ENCODE measurements at regions not wholly inside any gene's neighbourhood (a gene's known extent, or its start where the extent isn't known, plus 50 kb on each side); places are given as distances from the start of the nearest gene placed in this dataset.
"Not testable (repeated sequence)": the region's sequence is repeated elsewhere in the genome, so short reads cannot be mapped to it uniquely, and the experiment has no call there.

GRCh38 chr3:80655216-80655615 lies 887.4 kb upstream of the ROBO1 start:
- no peak for DNase-seq (ENCODE audit: low read depth)
- H3K4me3 ChIP-seq (ENCODE audit: control insufficient read depth, low read depth, low read length) = no peak overlapping the region
- TF ChIP-seq, protein P1, sequence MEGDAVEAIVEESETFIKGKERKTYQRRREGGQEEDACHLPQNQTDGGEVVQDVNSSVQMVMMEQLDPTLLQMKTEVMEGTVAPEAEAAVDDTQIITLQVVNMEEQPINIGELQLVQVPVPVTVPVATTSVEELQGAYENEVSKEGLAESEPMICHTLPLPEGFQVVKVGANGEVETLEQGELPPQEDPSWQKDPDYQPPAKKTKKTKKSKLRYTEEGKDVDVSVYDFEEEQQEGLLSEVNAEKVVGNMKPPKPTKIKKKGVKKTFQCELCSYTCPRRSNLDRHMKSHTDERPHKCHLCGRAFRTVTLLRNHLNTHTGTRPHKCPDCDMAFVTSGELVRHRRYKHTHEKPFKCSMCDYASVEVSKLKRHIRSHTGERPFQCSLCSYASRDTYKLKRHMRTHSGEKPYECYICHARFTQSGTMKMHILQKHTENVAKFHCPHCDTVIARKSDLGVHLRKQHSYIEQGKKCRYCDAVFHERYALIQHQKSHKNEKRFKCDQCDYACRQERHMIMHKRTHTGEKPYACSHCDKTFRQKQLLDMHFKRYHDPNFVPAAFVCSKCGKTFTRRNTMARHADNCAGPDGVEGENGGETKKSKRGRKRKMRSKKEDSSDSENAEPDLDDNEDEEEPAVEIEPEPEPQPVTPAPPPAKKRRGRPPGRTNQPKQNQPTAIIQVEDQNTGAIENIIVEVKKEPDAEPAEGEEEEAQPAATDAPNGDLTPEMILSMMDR (IDR thresholded peaks at IDR 0.05; ENCODE audit: control insufficient read depth, insufficient read depth, low read depth, low read length, missing control alignments) = no peak

DNA sequence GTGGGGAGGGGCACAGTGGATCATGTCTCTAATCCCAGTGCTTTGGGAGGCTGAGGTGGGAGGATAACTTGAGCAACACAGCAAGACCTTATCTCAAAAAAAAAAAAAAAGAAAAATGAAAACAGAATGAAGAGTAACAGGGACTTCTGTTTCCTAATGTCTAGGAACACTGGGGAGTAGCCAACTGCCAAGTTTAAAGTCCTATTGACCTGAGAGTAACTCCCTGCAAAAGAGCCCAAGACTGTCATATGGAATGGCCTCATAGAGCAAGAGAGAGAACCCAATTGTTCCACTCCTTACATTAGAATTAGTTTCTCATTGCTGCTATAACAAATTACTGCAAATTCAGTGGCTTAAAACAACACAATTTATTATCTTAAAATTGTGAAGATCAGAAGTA lies 881.4 kb upstream of the ROBO1 start:
- DNase-seq (ENCODE audit: low read depth) = no peak
- TF ChIP-seq, protein P1 (IDR thresholded peaks at IDR 0.05; ENCODE audit: control insufficient read depth, insufficient read depth, low read depth, low read length, missing control alignments) = no peak
- no peak overlapping the region for H3K4me3 ChIP-seq (ENCODE audit: control insufficient read depth, low read depth, low read length)

DNA sequence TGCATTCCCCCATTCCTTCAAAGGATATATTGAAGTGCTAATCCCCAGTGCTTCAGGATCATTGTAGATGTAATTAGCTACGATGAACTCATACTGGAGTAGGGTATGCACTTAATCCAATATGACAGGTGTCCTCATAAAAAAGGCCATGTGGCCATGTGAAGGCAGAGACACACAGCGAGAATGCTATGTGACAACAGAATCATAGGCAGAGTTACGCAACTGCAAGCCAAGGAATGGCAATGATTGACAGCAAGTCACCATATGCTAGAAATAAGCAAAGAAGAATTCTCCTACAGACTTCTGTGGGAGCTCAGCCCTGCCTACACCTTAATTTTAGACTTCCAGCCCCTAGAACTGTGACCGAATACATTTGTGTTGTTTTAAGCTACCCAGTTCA lies 875.6 kb upstream of the ROBO1 start:
- no peak for DNase-seq (ENCODE audit: low read depth)
- TF ChIP-seq, protein P1 (IDR thresholded peaks at IDR 0.05; ENCODE audit: control insufficient read depth, insufficient read depth, low read depth, low read length, missing control alignments) = no peak
- no peak overlapping the region for H3K4me3 ChIP-seq (ENCODE audit: control insufficient read depth, low read depth, low read length)

- TF ChIP-seq, protein P1 (IDR thresholded peaks at IDR 0.05; ENCODE audit: control insufficient read depth, insufficient read depth, low read depth, low read length, missing control alignments) = no peak
- no peak for DNase-seq (ENCODE audit: low read depth)
- no peak overlapping the region for H3K4me3 ChIP-seq (ENCODE audit: control insufficient read depth, low read depth, low read length)
Measured at GRCh38 chr3:80618295-80619256, 850.8 kb upstream of the ROBO1 start.

DNA sequence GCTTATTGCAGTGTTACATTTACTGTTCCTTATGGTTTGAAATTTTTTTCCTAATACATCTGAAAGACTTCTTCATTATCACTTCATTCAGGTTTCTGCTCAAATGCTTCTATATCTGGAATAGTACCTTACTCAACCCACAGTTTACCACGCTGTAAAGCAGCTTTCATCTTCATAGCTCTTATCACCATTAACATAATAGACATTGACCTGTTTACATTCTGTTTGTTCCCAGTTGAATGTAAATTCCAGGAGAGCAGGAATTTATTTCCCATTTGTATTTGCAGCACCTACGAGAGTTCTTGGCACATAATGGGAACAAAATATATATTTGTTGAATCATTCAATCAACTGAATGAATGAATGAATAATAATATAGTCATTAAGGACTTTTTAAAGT lies 844.6 kb upstream of the ROBO1 start:
- TF ChIP-seq, protein P1 (IDR thresholded peaks at IDR 0.05; ENCODE audit: control insufficient read depth, insufficient read depth, low read depth, low read length, missing control alignments) = no peak
- no peak for DNase-seq (ENCODE audit: low read depth)
- no peak overlapping the region for H3K4me3 ChIP-seq (ENCODE audit: control insufficient read depth, low read depth, low read length)

DNA sequence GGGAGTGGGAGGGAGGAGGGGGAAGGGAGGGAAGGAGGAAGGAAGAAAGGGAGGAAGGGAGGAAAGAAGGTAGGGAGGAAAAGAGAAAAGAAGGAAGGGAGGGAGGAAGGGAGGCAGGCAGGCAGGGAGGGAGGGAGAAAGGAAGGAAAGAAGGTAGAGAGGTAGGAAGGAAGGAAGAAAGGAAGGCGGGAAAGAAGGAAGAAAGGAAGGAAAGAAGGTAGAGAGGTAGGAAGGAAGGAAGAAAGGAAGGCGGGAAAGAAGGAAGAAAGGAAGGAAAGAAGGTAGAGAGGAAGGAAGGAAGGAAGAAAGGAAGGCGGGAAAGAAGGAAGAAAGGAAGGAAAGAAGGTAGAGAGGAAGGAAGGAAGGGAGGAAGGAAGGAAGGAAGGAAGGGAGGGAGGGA lies 840.3 kb upstream of the ROBO1 start:
- DNase-seq (ENCODE audit: low read depth); H3K4me3 ChIP-seq (ENCODE audit: control insufficient read depth, low read depth, low read length): not testable (repeated sequence)

- H3K4me3 ChIP-seq (ENCODE audit: control insufficient read depth, low read depth, low read length) = no peak overlapping the region
- DNase-seq (ENCODE audit: low read depth) = no peak
- TF ChIP-seq, protein P1 (IDR thresholded peaks at IDR 0.05; ENCODE audit: control insufficient read depth, insufficient read depth, low read depth, low read length, missing control alignments) = no peak
Measured at GRCh38 chr3:80606073-80606472, 838.3 kb upstream of the ROBO1 start.
